EH (cell line): ENCODE measurements at regions not wholly inside any gene's neighbourhood (a gene's known extent, or its start where the extent isn't known, plus 50 kb on each side); places are given as distances from the start of the nearest gene placed in this dataset.
"Not testable (repeated sequence)": the region's sequence is repeated elsewhere in the genome, so short reads cannot be mapped to it uniquely, and the experiment has no call there.

Experiments
- DNase-seq: peaks from one replicate; pipeline ENCODE4 v3.0.0-alpha.2; 2015; ENCODE audit warnings: low read depth

GRCh38 chr2:35545301-35545700 is 810.3 kb upstream of the CRIM1 start:
- DNase-seq = no peak

DNA sequence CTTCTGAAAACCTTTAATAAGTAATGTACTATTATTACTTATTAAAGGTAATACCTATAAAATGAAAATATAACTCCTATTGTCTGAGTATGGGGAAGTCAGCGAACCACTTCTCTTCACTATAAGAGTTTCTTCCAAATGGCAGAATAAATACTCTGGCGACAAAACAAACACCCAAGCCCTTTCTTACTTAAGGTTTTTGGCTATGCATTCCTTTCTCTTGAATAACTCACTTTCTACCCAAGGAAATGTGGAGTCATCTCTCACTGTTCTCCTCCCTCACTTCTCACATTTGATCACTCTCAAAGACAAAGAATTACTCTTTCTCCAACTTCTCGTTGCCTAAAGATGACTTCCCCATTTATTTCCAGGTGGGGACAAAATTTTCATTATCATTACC is 816.8 kb upstream of the CRIM1 start:
- DNase-seq = no peak

- DNase-seq = no peak
These were observed 824.9 kb upstream of the CRIM1 start for GRCh38 chr2:35530615-35531135.

DNA sequence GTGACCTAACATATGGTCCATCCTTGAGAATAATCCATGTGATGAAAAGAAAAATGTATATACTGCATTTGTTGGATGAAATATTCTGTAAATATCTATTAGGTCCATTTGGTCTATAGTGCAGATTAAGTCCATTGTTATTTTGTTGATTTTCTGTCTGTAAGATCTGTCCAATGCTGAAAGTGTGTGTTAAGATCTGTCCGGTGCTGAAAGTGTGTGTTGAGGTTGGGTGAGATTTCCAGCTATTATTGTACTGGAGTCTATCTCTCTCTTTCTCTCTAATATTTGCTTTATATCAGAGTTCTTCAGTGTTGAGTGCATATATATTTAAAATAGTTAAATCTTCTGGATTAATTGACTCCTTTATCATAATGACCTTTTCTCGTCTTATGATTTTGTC is 828.8 kb upstream of the CRIM1 start:
- no peak for DNase-seq

- DNase-seq = no peak
These were observed 833.1 kb upstream of the CRIM1 start for GRCh38 chr2:35522450-35522849.

GRCh38 chr2:35510636-35511035 is 844.9 kb upstream of the CRIM1 start:
- DNase-seq = no peak

DNA sequence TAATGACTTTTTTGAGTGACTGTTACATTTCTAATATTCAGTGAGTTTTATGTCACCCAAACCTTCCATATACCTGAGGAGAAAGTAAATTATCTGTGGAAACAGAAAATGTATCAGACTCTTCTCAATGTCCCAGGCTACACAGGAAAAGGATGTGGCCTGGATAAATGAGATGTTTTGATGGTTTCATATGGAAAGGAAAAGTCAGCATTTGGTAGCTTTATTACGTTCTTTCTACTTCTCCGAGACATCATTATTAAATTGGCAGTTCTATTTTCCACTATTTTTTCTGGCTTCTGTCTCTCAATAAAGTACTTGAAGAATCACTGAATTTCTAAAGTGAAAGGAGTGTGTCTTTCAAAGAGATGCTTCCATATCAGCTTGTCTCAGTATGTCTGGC is 847.0 kb upstream of the CRIM1 start:
- DNase-seq = no peak

GRCh38 chr2:35504419-35504818 is 851.2 kb upstream of the CRIM1 start:
- DNase-seq = no peak

DNA sequence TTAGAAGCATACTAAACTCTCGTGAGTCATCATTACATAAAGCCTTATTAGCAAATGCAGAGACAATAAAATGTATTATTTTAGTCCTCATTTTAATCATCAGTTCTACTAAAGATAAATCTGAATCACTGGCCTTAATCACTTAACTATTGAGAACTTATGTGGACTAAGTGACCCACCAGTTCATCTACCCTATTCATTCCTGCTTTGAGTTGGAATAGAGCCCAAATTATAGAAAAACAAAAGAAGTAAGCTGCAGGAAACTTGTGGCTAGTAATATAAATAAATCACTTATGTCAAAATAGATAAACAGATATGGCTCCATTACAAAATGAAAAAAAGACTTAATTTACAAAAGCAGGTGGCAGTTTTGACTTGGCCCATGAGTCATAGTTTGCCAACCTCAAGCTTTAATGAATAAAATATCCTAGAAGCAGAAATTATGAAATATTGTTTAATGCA is 851.8 kb upstream of the CRIM1 start:
- DNase-seq = no peak

GRCh38 chr2:35503311-35503710 is 852.3 kb upstream of the CRIM1 start:
- DNase-seq = no peak

GRCh38 chr2:35501076-35501475 is 854.5 kb upstream of the CRIM1 start:
- DNase-seq = no peak

GRCh38 chr2:35496022-35496421 is 859.6 kb upstream of the CRIM1 start:
- DNase-seq = no peak

DNA sequence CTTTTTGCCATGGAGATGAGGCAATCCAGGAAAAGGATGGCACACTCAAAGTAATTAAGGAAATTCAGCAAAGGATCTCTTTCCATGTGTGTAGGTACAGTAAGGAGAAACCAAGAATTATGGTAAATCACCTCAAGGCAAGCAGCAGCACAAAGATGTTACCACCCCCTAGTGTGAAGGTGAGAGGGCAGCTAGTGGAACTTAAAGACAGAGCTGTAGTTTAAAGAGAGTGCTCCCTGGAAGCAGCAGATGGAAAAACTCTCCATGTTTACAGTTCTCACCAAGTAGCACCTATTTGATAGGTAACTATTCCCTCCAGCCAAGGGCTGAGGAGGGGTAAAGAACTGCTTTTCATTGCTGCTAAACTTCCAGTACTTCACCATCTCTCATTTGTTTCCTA is 860.4 kb upstream of the CRIM1 start:
- no peak for DNase-seq

DNA sequence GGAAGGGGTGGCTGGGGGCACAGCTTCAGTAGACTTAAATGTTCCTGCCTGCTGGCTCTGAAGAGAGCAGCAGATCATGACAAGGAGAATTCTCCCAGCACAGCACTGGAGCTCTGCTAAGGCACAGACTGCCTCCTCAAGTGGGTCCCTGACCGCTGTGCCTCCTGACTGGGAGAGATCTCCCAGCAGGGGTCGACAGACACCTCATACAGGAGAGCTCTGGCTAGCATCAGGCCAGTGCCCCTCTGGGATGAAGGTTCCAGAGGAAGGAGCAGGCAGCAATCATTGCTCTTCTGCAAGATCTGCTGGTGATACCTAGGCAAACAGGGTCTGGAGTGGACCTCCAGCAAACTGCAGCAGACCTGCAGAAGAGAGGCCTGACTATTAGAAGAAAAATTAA is 877.5 kb upstream of the CRIM1 start:
- not testable (repeated sequence) for DNase-seq

GRCh38 chr2:35468245-35468644 is 887.3 kb upstream of the CRIM1 start:
- DNase-seq = no peak

DNA sequence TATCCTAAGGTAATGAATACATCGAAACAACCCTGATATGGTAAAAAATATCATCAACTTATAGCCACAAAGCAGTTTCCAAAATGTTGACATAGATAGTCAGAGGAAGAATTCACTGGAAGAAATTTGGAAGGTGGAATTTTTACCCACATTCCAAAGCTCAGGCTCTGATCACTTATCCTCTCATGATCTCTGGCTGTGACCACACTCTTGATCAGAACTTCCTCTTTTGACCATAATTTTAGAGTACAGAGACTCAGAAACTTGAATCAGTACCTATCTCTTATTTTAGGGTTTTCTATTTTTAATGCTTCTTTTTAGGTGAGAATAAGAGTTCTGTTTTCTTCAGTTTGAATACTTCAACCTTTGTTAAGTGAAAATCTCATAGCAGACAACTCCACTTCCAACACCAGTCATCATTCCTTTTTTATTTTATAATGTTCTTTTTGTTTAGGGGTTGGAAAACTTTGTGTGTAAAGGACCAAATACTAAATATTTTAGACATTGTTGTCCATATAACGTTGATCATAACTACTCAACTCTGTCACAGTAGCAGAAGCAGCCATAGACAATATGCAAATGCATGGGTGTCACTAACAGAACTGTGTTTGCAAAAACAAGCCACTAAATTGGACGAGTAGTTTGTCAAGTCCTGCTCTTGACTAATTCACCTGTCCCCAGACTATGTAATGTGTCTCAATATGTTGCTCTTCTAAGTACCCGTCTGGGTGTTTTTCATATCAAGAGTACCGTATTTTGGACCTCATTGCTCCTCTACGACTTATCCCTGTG is 891.6 kb upstream of the CRIM1 start:
- no peak for DNase-seq

- DNase-seq = peak; percentile 16
These were observed 893.2 kb upstream of the CRIM1 start for GRCh38 chr2:35462226-35462998.

DNA sequence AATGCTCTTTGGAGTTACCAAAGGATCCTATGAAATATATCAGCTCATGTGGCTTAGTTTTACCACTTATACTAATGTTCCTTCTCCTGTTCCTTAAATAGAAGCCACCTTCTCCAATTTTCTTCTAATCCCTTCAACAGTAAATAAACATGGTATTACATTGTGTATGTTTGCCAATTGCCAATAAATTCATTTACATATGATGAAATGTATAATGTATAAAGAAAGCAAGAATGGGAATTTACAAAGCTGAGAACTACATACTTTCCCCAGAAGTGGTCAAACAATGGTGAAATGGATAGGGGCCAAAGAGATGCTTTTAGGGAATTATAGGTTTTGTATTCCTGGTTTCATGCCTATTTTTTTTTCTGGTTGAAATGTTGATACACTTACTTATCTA is 894.2 kb upstream of the CRIM1 start:
- no peak for DNase-seq

- no peak for DNase-seq
These were observed 900.5 kb upstream of the CRIM1 start for GRCh38 chr2:35454966-35455638.

DNA sequence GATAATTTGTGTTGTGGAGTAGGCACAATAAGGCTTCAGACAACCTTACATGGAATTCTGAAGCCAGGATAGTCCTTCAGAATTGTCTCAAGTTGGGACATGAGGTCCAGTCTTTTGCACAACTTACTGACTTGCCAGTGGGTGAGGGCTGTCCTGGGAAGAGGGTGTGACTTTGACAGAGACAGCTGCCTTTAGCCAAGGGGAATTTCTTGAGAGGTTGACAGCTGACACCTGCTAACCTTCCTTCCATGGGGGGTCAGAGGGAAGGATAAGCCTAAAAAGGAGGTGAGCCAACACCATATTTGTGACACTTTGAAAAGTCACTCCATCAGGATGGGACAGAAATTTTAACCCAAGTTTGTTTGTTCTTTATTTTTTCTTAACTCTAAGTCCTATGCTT is 907.8 kb upstream of the CRIM1 start:
- DNase-seq = no peak

DNA sequence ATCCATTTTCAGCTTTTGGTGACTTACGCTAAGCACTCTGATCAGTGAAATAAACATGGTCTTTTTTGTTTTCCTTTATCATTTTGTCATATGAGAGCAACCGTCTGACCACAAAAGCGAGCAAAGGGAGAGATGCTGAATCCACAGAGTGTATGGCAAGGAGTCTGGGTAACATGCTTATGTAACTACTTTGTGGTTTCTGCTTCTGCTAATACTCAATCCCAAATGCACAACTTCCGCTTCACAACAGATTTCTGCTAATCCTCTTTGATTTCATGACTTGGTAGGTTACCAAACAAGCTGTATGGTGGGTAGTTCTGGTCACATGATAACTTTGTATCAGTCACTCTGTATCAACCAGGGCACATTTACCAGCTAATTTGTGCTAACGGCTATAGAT is 908.4 kb upstream of the CRIM1 start:
- no peak for DNase-seq

DNA sequence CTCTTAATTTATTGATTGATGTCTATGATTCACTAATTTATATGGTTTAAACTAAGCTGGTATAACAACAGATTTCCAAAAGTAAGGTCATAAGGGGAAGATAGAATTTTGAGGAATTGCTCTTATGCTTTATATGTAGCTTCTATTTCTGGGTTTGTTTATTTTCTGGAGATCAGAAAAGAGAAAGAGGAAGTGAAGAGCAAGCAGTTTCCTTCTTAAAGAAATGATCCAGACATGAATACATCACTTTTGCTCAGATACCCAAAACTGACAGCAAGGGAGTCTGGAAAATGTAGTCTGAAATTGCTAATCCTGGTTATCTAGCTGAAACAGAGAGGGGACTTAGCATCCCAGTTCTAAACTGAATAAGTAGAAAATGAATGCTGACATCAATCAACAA is 912.5 kb upstream of the CRIM1 start:
- no peak for DNase-seq

GRCh38 chr2:35441575-35441974 is 914.0 kb upstream of the CRIM1 start:
- DNase-seq = not testable (repeated sequence)
